ENCODE measurements at regions not wholly inside any gene's neighbourhood (a gene's known extent, or its start where the extent isn't known, plus 50 kb on each side); places are given as distances from the start of the nearest gene placed in this dataset.

- no peak for DNase-seq
Measured at GRCh38 chr12:32047357-32048212, 59.1 kb upstream of the BICD1 start.

- no peak for DNase-seq
Measured at GRCh38 chr12:32048791-32049190, 57.9 kb upstream of the BICD1 start.

- no peak for DNase-seq
Measured at GRCh38 chr12:32049956-32050355, 56.7 kb upstream of the BICD1 start.

GRCh38 chr12:32051511-32052211 is 55.0 kb upstream of the BICD1 start:
- DNase-seq = no peak

- no peak for DNase-seq
Measured at GRCh38 chr12:32052212-32052713, 54.4 kb upstream of the BICD1 start.

GRCh38 chr12:32053881-32054624 is 52.6 kb upstream of the BICD1 start:
- no peak for DNase-seq

Data from activated CD8-positive, alpha-beta memory T cell treated with anti-CD3 and anti-CD28 coated beads, Interleukin-2, amount 50 U/mL, for 48 hours (primary cell).